SK-N-SH (cell line): ENCODE measurements at regions not wholly inside any gene's neighbourhood (a gene's known extent, or its start where the extent isn't known, plus 50 kb on each side); places are given as distances from the start of the nearest gene placed in this dataset.

Source experiments
- CTCF ChIP-seq: fragments of 200-600 bp; sonication (generic); IDR thresholded peaks from 2 replicates; pipeline ENCODE4 v1.6.1; 2017; ENCODE audit warnings: antibody characterized with exemption, mild to moderate bottlenecking, moderate library complexity
- ELF1 ChIP-seq: IDR thresholded peaks from 2 replicates; pipeline ENCODE4 v1.4.0; 2012
- GABPA ChIP-seq: IDR thresholded peaks from 2 replicates; pipeline ENCODE4 v1.4.0; 2012; ENCODE audit warnings: low read depth, mild to moderate bottlenecking
- POLR2AphosphoS5 ChIP-seq: IDR thresholded peaks from 2 replicates; pipeline ENCODE4 v1.6.1; 2012; ENCODE audit warnings: low read depth, low read length
- SIN3A ChIP-seq: IDR thresholded peaks from 2 replicates; pipeline ENCODE4 v1.6.1; 2012; ENCODE audit warnings: low read depth, mild to moderate bottlenecking, low read length, moderate library complexity, borderline replicate concordance

- TF ChIP-seq POLR2AphosphoS5 = no peak
- no peak for TF ChIP-seq CTCF
- TF ChIP-seq SIN3A = no peak
- TF ChIP-seq GABPA = no peak
- TF ChIP-seq ELF1 = no peak
These were observed 366.0 kb downstream of the BRD1 start for GRCh38 chr22:49461674-49462073.
